GM19025 (cell line): ENCODE measurements at regions not wholly inside any gene's neighbourhood (a gene's known extent, or its start where the extent isn't known, plus 50 kb on each side); places are given as distances from the start of the nearest gene placed in this dataset.

Experiments used
- ATAC-seq: cut with Tn5 transposase; IDR thresholded peaks from one replicate; pipeline ENCODE4 v1.9.1; 2021; ENCODE audit warnings: mild to moderate bottlenecking, low read depth, moderate library complexity; ENCODE audit not compliant: unreplicated experiment

DNA sequence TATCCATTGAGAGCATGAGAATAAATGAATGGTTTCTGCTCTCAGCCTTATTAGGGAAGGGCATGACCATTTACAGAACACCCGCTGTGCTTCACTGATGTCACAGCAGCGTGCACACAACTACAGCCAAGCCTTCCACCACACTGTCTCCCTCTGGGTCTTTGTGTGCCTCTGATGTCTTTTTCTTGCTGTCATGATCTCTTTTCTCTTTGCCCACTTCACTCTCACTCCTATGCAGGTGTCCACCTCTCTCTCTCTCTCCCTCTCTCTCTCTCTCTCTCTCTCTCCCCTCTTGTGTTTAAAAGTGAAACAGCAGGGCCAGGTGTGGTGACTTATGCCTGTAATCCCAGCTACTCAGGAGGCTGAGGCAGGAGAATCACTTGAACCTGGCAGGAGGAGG lies 232.5 kb upstream of the JUN start:
- ATAC-seq, result no peak

DNA sequence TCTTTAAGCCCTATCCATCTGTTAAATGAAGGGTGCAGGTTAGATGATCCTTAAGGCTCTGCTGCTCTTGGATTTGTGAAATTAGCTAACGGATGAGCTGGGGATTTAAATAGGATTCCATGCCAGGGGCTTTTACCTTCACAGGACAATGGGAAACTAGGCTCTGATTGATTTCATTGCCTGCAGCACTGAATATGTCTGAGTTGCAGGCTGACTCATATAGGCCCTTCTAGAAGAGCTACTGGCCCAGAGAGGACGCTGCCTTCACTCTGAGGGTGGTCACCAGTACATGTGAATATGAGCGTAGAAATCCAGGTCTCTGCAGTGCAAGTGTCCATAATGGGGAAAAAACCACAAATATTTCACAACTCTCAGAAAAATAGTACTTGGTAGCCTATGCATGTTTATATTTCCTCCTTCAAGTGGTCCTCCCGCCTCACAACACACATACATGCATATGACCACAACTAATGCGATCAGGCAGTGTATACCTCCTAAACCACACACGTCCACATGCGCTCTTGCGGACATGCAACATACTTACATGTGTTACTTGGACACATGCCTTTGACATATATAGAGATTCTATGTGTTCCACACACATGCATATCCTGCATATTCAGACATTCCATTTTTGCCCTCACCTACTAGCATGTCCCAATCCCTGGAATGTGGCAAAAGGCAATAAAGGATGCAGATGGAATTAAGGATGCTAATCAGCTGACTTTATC lies 233.8 kb upstream of the JUN start:
- no peak for ATAC-seq

DNA sequence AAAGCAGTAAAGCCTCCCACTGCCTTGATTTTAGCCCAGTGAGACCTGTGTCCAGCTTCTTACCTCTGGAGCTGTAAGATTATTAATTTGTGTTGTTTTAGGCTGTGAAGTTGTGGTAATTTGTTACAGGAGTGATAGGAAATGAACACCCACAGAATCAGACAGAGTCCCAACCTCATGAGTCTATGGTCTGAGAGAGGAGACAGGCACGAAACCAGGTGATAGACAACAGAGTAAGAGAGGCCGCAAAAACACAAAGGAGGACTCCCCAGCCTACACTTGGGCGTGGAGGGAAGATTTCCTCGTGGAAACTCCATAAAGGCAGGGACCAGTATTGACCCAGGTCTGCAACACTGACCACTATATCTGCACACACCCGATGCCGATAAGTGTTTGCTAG lies 234.6 kb upstream of the JUN start:
- ATAC-seq, result no peak

DNA sequence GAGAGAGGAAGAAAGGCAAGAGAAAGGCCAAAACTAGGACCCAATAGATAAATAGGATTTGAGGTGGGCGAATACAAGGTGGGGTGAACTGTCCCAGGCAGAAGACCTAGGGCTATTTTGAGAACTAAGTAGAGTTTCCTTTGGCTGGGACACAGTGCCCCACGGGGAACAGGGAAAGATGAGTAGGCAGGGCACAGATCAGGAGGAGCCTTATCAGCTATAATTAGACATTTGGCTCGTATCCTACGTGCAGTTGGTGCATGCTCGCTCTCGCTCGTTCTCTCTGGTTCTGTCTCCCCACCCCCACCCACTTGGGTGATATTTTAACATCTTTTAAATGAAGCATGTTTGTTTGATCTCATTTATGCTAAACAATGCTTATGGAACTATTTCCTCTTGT lies 235.0 kb upstream of the JUN start:
- no peak for ATAC-seq

DNA sequence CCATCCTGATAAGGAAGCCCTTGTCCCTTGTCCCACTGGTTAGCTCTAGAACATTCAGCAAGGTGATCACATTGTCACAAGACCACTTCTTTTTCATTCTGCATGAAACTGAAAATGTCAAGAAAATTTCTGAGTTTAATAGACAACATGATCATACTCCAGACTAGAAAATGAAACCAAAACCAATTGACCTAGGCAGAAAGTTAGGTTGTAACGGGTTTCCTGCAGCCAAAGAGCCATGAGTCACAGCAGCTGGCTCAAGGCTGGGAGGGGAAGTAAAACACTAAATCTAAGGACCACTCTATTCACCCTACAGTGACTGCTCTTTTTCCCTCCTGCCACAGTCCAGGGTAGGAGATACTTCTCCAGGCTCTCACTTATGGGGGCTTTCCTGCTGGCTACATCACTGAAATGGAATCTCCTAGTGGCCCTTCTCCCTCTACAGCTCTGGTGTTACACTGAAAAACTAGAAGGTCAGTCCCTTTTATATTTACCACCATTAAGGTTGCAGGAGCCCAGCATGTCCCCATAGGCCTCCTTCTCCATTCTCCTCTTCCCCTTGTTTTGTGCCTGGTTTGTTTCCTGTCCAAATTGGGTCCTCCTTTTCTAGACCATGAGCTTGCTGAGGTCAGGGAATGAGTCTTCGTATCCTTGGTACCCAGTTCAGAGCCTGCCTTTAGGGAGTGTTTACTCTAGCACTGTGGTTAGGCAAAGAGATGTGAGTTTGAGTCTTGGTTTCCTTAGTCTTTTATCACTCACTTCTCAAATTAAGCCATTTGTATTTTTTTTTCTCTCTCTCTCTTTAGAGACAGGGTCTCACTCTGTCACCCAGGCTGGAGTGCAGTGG lies 236.5 kb upstream of the JUN start:
- ATAC-seq, result peak; percentile 89

DNA sequence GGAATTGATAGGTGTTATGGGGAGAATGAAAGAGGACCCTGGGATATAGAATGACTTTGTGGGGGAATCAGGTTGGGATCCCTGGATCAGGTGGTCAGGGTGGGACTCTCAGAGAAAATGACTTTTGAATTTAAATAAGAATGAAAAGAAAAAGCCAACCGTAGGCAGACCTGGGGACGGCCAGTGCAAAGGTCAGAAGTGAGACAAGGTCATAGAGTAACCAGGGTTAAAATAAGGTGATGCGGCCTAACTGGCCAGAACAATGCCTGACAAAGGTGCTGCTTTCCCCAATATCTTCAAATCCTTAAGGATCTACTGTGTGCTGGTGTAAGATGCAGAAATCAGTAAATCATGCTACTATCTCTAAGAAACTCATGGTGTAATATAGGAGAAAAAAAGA lies 238.4 kb upstream of the JUN start:
- no peak for ATAC-seq

DNA sequence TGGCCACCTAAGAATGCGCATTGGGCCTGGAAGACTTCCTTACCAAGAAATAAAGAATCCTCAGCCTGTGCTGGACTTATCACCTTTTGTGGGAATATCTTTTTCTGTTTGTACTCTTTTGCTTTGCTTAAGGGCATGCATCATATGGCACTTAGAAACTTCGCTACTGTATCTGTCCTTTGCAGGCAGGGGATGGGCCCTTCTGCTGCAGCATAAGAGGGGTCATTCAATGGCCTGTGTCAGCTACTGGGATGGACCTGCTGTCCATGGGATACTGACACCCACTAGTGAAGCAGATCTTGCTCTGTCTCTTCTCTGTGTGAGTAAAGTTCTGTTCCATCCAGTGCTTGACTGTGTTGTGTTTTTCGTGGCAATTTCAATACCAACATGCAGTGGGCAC lies 239.0 kb upstream of the JUN start:
- ATAC-seq, result no peak

DNA sequence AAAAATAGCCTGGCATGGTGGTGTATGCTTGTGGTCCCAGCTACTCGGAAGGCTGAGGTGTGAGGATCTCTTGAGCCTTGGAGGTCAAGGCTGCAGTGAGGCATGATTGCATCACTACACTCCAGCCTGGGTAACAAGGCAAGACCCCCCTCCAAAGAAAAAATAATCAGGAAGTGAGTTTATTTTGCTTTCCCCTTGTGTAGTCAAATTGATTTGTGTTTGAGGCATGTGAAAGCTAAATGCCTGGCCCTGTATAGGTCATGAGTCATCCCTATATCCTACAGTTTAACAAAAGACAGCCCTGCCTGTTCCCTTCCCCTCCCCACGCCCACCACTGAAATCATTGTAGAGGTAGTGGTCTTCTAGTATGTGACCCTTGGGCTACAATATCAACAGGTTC lies 241.4 kb upstream of the JUN start:
- ATAC-seq, result no peak

DNA sequence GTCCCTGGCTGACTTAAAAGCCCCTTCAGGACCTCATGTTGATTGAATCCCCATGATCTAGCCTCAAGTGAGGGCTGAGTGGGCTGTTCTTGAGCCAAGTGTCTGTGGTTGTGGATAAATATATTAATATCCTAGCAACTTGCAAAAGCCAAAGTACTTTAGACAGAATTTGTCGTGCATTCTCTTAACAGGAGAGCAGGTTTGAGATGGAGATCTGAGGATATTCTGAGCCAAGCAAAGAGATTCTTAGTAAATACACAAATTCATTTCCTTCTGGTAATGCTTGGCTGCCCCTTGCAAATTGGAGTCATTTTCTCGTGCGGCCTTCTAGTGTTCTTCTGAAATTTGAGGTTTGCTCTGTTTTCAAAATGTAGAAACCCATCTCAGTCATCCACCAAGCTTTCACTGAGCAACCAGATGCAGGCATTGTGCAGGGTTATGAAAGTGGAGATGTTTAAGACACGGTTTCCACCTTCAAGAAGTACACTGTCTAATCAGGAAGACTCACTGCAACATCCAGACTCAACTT lies 242.1 kb upstream of the JUN start:
- ATAC-seq, result peak; percentile 88

DNA sequence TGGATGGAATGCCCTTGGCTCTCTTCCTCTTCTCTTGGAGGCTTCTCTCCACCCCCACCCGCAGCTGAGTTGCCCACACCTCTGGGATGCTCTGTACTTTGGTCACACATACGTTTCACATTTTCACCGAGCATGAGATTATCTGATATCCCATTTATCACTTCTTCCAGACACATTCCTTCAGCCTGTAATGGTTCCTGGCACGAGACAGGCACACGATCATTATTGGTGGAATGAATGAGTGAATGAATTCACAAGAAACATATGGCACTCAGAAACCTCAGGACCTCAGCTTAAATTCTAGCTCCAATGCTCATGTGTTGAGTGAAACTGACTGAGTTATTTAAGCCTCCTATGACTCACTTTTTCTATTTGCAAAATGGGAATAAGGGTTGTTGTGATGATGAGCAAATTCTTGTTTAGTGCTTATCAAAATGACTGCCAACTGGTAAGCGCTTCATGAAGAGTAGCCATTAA lies 242.7 kb upstream of the JUN start:
- peak; percentile 18 for ATAC-seq

DNA sequence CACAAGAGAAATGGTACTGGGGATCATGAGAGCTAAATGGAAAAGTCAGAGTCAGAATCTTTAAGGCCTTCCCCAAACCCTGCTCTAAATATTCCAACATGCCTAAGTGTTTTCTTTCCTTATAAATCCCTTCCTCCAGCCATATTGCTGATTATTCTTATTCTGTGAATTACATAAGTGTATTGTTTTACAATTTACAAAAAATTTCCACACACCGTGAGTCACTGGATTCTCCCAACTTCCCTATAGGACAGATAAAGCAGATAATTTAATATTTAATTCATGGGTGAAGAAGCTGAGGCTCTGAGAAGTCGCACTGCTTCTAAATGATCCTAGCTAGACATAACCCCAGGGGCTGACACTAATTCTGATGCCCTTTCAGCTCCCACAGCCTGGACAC lies 243.3 kb upstream of the JUN start:
- no peak for ATAC-seq

DNA sequence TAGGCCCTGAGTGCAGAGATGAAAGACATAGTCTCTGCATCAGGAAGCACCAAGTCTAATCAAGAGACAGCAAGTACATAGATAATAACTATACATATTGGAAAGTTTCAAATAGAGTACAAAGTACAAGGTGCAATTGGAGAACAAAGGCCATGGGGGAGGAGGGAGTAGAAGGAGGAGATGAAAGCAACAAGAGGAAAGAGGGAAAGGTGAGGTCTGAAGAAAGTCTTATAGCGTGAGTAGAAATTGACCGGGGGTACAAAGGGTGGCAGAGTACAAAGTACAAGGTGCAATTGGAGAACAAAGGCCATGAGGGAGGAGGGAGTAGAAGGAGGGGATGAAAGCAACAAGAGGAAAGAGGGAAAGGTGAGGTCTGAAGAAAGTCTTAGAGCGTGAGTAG lies 244.2 kb upstream of the JUN start:
- ATAC-seq, result no peak

DNA sequence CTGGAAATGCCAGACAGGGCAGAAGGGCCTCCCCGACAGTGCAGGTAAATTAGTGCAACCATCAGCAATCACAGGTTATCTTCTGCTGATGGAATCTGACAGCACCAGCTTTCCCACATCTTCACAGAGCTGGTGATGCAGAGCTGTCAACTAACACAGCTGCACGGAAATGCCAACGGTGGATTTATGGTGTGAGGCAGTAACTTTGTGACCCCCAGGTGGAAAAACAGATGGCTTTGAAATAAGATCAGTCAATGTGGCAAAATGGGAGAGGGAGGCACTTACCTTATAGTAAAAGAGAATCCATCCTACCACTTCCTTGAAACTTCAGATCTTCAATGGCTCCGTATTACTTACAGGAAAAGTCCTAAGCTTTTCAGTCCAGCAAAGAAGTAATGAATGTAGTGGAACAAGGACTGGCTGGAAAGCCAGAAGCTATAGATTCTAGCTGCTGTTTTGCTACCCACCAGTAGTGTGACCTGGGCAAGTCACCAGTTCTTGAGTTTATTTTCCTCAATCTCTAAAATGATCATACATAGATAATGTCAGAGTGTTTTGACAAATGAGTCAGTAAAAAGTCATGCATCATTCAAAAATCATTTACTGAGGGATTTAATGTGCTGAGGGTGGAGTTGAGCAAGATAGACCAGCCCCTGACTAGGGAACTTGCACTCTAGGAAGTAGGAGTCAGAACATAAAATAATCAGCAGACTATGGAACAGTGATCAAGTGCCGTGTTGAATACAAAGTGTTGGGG lies 245.7 kb upstream of the JUN start:
- ATAC-seq, result no peak

DNA sequence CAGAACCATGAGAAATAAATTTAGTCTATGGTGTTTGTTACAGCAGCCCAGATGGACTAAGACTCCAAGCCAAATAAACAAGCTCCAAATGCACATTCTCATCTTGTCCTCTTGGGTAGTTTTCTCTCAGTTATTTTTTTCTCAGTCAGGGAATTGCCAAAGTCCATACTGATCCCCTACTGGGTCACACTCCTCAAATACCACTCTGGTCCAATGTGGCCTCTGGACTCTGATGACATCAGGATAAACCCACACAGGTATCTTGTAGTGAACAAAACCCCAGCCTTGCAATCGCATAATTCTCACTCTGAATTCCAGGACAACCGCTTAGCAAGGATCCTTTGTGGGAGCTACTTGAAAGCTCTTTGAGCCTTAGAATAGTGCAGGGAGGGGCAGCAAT lies 248.4 kb upstream of the JUN start:
- ATAC-seq, result no peak

DNA sequence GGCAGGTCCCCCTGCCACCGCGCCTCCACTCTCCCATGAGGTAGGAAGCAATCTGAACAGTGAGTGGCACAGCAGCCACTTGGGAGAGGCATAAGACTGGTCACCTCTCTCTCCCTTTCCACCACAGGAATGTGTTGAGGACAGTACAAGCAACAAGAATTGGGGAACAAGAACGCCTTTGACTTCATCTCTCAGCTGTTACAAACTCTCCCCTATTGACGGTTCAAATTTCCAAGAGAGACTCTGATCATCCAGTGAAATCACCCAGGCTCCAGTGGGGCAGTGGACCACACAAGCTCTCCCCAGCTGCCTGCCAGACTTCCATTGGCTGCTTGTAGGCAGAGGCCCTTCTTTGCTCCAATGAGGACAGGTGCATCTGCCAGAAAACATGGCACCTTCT lies 249.9 kb upstream of the JUN start:
- no peak for ATAC-seq

DNA sequence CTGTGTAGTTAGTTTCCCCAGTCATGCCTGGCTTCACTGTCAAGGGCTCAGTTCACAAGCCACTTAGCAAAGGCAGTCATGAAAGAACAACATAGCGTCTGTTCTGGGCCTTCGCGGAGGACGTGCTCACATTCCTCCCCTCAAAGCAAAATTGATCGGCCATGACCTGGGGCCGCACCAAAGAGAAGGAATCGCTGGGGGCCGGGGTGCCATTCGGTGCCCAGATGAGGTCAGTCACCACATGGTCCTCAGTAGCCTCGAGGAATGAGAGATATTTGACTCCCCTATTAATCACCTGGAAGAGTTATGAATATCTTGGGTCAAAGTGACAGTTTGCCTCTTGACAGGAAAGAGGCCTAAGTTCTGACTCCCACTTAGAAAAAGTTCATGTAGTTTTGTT lies 251.1 kb upstream of the JUN start:
- ATAC-seq, result no peak

DNA sequence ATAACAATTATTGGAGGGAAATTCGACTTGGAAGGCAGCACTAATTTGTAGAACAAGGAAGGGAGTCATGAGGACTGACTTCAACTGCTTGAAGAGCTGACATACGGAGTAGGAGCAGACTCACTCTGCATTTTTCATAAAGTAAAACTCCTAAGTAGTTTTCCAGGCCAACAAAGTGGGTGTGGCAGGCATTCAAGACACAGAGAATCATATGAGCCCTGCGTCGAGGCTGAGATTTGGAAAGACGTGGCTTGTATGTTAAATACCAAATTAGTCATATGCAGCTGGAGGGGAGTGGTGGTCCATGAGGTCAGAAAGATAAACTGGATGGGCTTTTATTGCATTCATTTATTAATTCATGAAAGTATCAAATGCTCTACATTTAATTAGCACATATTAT lies 255.7 kb upstream of the JUN start:
- ATAC-seq, result no peak

DNA sequence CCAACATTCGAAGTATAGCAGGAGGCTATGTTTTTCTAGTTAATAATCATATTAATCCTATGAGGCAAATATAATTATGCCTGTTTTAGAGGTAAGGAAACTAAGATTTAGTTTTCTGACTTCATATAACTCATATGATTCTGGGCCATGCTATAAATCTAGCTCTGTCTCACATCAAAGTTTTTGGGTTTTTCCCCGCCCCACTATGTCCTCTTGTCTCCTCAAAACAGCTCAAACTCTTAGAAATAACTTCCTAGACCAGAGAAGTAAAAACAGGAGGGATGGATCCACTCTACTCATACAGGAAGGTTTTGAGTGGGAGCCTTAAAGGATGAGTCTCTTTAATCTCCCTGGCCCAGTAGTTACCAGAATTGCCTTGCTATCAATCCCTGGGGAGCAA lies 256.4 kb upstream of the FGGY start:
- ATAC-seq, result no peak

DNA sequence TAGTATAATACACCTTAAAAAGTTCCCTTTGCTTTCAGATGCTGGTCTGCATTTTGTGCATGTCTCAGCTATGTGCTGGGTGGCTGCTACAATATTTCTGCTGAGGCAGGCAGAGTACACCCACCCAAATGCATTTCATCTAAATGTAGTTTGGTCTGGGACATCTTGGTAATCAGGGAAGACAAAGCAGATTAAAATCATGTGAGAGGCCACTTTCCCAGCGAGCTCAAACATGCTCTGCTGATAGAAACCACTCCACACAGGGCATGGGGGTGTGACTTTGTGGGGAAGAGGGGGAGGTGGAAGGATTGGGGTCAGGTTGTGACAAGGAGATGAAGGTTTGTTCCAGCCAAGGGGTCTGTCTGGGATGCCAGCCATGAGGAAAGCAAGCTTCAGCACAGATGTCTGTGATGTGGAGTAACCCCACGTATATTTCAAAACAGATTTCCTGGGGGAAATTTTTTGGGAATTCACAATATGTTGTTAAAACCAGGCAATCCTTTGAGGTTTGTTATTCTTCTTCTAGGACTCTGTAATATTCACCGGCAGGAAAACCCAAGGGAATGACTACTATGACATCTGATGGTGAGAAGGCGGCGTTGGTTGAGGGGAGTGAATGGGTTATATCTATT lies 255.1 kb upstream of the FGGY start:
- ATAC-seq, result no peak

DNA sequence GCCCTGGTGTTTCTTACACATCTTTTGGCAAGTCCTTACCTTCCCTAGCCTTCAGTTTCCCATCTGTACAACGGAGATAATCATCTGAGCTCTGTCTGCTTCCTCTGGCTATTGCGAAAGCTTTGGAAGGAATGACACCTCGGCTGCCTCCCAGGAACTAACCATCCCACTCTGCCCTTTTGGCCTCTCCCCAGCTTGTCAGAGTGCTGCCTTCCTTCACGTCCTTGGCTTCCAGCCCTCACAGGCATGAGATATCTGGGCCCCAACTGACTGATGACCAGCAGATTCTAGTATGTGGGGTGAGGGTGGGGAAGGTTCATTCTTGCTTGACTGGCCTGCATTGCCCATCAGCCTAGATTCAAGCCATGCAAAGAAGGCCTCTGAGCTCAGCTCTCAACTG lies 253.1 kb upstream of the FGGY start:
- ATAC-seq, result no peak
